H1 (cell line): ENCODE measurements at regions not wholly inside any gene's neighbourhood (a gene's known extent, or its start where the extent isn't known, plus 50 kb on each side); places are given as distances from the start of the nearest gene placed in this dataset.

Source experiments
- CTCF ChIA-PET: fragments of 300-600 bp; sonication (Branson Sonifier 250); formaldehyde crosslinking; loops from one replicate; lab custom pipeline; 2021; ENCODE audit not compliant: partially characterized antibody; lab: Charles Lee
- POLR2A ChIA-PET: fragments of 300-600 bp; sonication (Branson Sonifier 250); formaldehyde crosslinking; loops from one replicate; lab custom pipeline; 2021; ENCODE audit warnings: inconsistent platforms; ENCODE audit not compliant: partially characterized antibody; lab: Charles Lee
- DNase-seq, 2 experiments: peaks; one replicate each; pipeline versions ENCODE4 v3.0.0 to v3.0.0-alpha.2; 2010 to 2022; ENCODE audit warnings: low spot score in 2 of 2, low read depth in 1 of 2, mixed read lengths in 1 of 2
- FAIRE-seq: peaks from 2 replicates; lab custom pipeline; 2011; peaks lifted over from hg19 to GRCh38; lab: Jason Lieb, UNC
- H2AFZ ChIP-seq: 2 replicates; pipeline ENCODE4 v1.8.1; 2012; ENCODE audit warnings: low read length, inconsistent platforms
- H2AK5ac ChIP-seq: 2 replicates; pipeline ENCODE4 v1.6.1; 2013; ENCODE audit warnings: low read depth, low read length
- H2BK120ac ChIP-seq: replicated peaks from 2 replicates; pipeline ENCODE3; 2013; ENCODE audit warnings: low read depth, low read length, inconsistent platforms
- H2BK12ac ChIP-seq: 2 replicates; pipeline ENCODE4 v1.6.1; 2013; ENCODE audit warnings: low read depth, low read length
- H2BK15ac ChIP-seq: 2 replicates; pipeline ENCODE4 v1.6.1; 2013; ENCODE audit warnings: low read length
- H2BK20ac ChIP-seq: 2 replicates; pipeline ENCODE4 v1.6.1; 2013; ENCODE audit warnings: low read length
- H2BK5ac ChIP-seq: 2 replicates; pipeline ENCODE4 v1.6.1; 2013; ENCODE audit warnings: low read depth, low read length
- H3K14ac ChIP-seq: 2 replicates; pipeline ENCODE4 v1.6.1; 2013; ENCODE audit warnings: inconsistent platforms; ENCODE audit not compliant: insufficient read length
- H3K18ac ChIP-seq: 2 replicates; pipeline ENCODE4 v1.6.1; 2013; ENCODE audit warnings: low read length; ENCODE audit errors: extremely low read depth
- H3K23ac ChIP-seq: 2 replicates; pipeline ENCODE4 v1.6.1; 2013; ENCODE audit warnings: inconsistent platforms; ENCODE audit not compliant: insufficient read length
- H3K23me2 ChIP-seq: 2 replicates; pipeline ENCODE4 v1.6.1; 2013; ENCODE audit warnings: low read depth, low read length
- H3K27ac ChIP-seq: 2 replicates; pipeline ENCODE4 v1.6.1; 2011; ENCODE audit warnings: low read depth, low read length, inconsistent platforms
- H3K27me3 ChIP-seq, 4 experiments: replicated peaks in 1 of 4; 1 replicate in 1 of 4; 2 replicates in 3 of 4; pipeline versions ENCODE4 v1.6.1 to v1.8.1; 2011 to 2013; ENCODE audit warnings: low read length in 3 of 4, mild to moderate bottlenecking in 3 of 4, inconsistent platforms in 2 of 4, mixed read lengths in 2 of 4, moderate library complexity in 1 of 4; ENCODE audit not compliant: control insufficient read depth in 3 of 4, insufficient read depth in 3 of 4; ENCODE audit errors: extremely low read depth in 1 of 4
- H3K36me3 ChIP-seq, 4 experiments: 2 replicates each; pipeline versions ENCODE4 v1.6.1 to v1.8.1; 2011 to 2013; ENCODE audit warnings: mild to moderate bottlenecking in 4 of 4, low read length in 3 of 4, moderate library complexity in 2 of 4, control low read depth in 1 of 4, inconsistent platforms in 1 of 4; ENCODE audit not compliant: insufficient read depth in 4 of 4, control insufficient read depth in 2 of 4
- H3K4ac ChIP-seq: replicated peaks from 2 replicates; pipeline ENCODE3; 2013; ENCODE audit warnings: low read length, low read depth, mixed read lengths, inconsistent platforms; ENCODE audit not compliant: insufficient read length
- H3K4me1 ChIP-seq, 4 experiments: replicated peaks in 1 of 4; 1 replicate in 1 of 4; 2 replicates in 3 of 4; pipeline versions ENCODE4 v1.6.1 to v1.8.1; 2011 to 2013; ENCODE audit warnings: low read length in 3 of 4, inconsistent platforms in 2 of 4, mixed read lengths in 1 of 4; ENCODE audit not compliant: insufficient read depth in 4 of 4, control insufficient read depth in 3 of 4
- H3K4me2 ChIP-seq, 2 experiments: 2 replicates each; pipeline versions ENCODE4 v1.6.1 to v1.8.1; 2011 to 2013; ENCODE audit warnings: low read depth in 2 of 2, low read length in 2 of 2, control low read depth in 1 of 2, inconsistent platforms in 1 of 2, mild to moderate bottlenecking in 1 of 2; ENCODE audit not compliant: insufficient read depth in 1 of 2
- H3K4me3 ChIP-seq, 4 experiments: fragments of 200-600, 300-600 bp in 1 of 4; sonication (generic), shearing (Covaris generic), sonication (Bioruptor Twin) in 1 of 4; 2 replicates each; pipeline versions ENCODE4 v1.5.1 to v1.8.1; 2011 to 2016; ENCODE audit warnings: low read length in 4 of 4, low read depth in 3 of 4, control low read depth in 2 of 4, inconsistent platforms in 2 of 4, mild to moderate bottlenecking in 2 of 4, mixed read lengths in 1 of 4, moderate library complexity in 1 of 4; ENCODE audit not compliant: insufficient read depth in 2 of 4; ENCODE audit errors: extremely low read depth in 1 of 4
- H3K56ac ChIP-seq: replicated peaks from 2 replicates; pipeline ENCODE3; 2013; ENCODE audit warnings: low read depth, mild to moderate bottlenecking, mixed read lengths, low read length, inconsistent platforms; ENCODE audit not compliant: insufficient read length
- H3K79me1 ChIP-seq: 2 replicates; pipeline ENCODE4 v1.6.1; 2013; ENCODE audit warnings: low read depth, low read length, control low read depth
- H3K79me2 ChIP-seq, 2 experiments: 2 replicates each; pipeline versions ENCODE4 v1.6.1 to v1.8.1; 2012 to 2013; ENCODE audit warnings: low read length in 2 of 2, mild to moderate bottlenecking in 2 of 2, inconsistent platforms in 1 of 2; ENCODE audit not compliant: insufficient read depth in 2 of 2, control insufficient read depth in 1 of 2
- H3K9ac ChIP-seq, 4 experiments: replicated peaks in 1 of 4; 1 replicate in 1 of 4; 2 replicates in 3 of 4; pipeline versions ENCODE4 v1.6.1 to v1.8.1; 2011 to 2013; ENCODE audit warnings: low read depth in 3 of 4, low read length in 3 of 4, control low read depth in 2 of 4, mild to moderate bottlenecking in 2 of 4, moderate library complexity in 2 of 4, inconsistent platforms in 1 of 4; ENCODE audit errors: extremely low read depth in 1 of 4
- H3K9me3 ChIP-seq, 2 experiments: 2 replicates each; pipeline versions ENCODE4 v1.6.1 to v1.8.1; 2012 to 2013; ENCODE audit warnings: mild to moderate bottlenecking in 2 of 2, moderate library complexity in 2 of 2, control low read depth in 1 of 2, inconsistent platforms in 1 of 2, low read depth in 1 of 2, low read length in 1 of 2, mixed read lengths in 1 of 2; ENCODE audit not compliant: insufficient read depth in 2 of 2
- H4K20me1 ChIP-seq, 2 experiments: replicated peaks in 1 of 2; 2 replicates each; pipeline versions ENCODE3 to v1.8.1; 2011 to 2013; ENCODE audit warnings: inconsistent platforms in 2 of 2, low read length in 2 of 2, mild to moderate bottlenecking in 1 of 2; ENCODE audit not compliant: insufficient read depth in 2 of 2, control insufficient read depth in 1 of 2
- H4K5ac ChIP-seq: 2 replicates; pipeline ENCODE4 v1.6.1; 2013; ENCODE audit warnings: low read length, low read depth, mixed read lengths, inconsistent platforms; ENCODE audit not compliant: insufficient read length
- H4K8ac ChIP-seq: 2 replicates; pipeline ENCODE4 v1.8.0; 2013; ENCODE audit warnings: mild to moderate bottlenecking, moderate library complexity, low read length, inconsistent platforms; ENCODE audit not compliant: insufficient read depth; ENCODE audit errors: extremely low read depth
- H4K91ac ChIP-seq: replicated peaks from 2 replicates; pipeline ENCODE3; 2013; ENCODE audit warnings: low read length, mixed read lengths, inconsistent platforms; ENCODE audit not compliant: insufficient read length
- EP300 ChIP-seq, 2 experiments: IDR thresholded peaks; 1 replicate in 1 of 2; 2 replicates in 1 of 2; pipeline ENCODE4 v1.6.1; 2011 to 2012; ENCODE audit warnings: low read depth in 2 of 2, low read length in 2 of 2, mild to moderate bottlenecking in 2 of 2, borderline replicate concordance in 1 of 2, inconsistent platforms in 1 of 2, moderate library complexity in 1 of 2
- WGBS, 2 experiments: shearing (Covaris generic) in 1 of 2; methylation state at CpG; one replicate each; pipeline versions ENCODE4 v1.1.6 to v1.1.7; 2013 to 2015; ENCODE audit warnings: low lambda C conversion rate in 2 of 2, mixed read lengths in 2 of 2, inconsistent platforms in 1 of 2, low coverage in 1 of 2, missing lambda C conversion rate in 1 of 2; ENCODE audit not compliant: insufficient replicate concordance in 2 of 2, insufficient coverage in 1 of 2, insufficient read length in 1 of 2; ENCODE audit errors: extremely low coverage in 1 of 2, missing lambda C conversion rate in 1 of 2; 5-methylcytosine and 5-hydroxymethylcytosine counted together

- Histone ChIP-seq H2BK20ac (no peak overlapping the region), H2BK15ac (no peak overlapping the region), H2AK5ac (no peak overlapping the region), H3K4me3 (no peak overlapping the region), H3K4ac (no peak overlapping the region), H2BK12ac (no peak overlapping the region), H3K27ac (no peak overlapping the region), H4K91ac (no peak overlapping the region)
- DNase-seq = no peak
- no peak for TF ChIP-seq EP300 (IDR thresholded peaks at IDR 0.05; ENCODE audit: borderline replicate concordance in 1 of 2, low read depth in 2 of 2, low read length in 2 of 2)
- TF ChIP-seq, all 59 proteins: peak for 0
- Histone ChIP-seq H2BK120ac (no peak overlapping the region), H3K56ac (no peak overlapping the region), H3K9ac (no peak overlapping the region), H2BK5ac (no peak overlapping the region), H3K79me2 (no peaks in the 10 kb centered on the region), H3K79me1 (no peaks in the 10 kb centered on the region), H2AFZ (no peak overlapping the region), H4K8ac (no peak overlapping the region), H4K20me1 (no peaks in the 10 kb centered on the region), H3K36me3 (no peaks in the 10 kb centered on the region), H3K18ac (no peak overlapping the region), H3K4me1 (no peaks in the 10 kb centered on the region; a peak in 1 of 7 replicates), H3K9me3 (no peaks in the 10 kb centered on the region), H3K23ac (no peak overlapping the region), H3K4me2 (no peak overlapping the region), H3K27me3 (no peaks in the 10 kb centered on the region), H3K14ac (no peak overlapping the region), H3K23me2 (no peaks in the 10 kb centered on the region), H4K5ac (no peak overlapping the region)
- no peak for FAIRE-seq
- POLR2A ChIA-PET = no interaction called here
- 94% methylated on average over 13 of the region's 13 CpGs; no CpG with 5 or more reads in 1 of the 2 experiments for WGBS, 2 experiments
- CTCF ChIA-PET = interaction anchor here (0.5 to 1.2 kb wide), 3 partner anchors 170 to 289 kb away, joined by 3 to 5 read pairs (median 4); no protein-coding TSS in a partner anchor
Observed at GRCh38 chr16:63703612-63704011, 1418.3 kb downstream of the CDH11 start.
